ENCODE measurements at regions not wholly inside any gene's neighbourhood (a gene's known extent, or its start where the extent isn't known, plus 50 kb on each side); places are given as distances from the start of the nearest gene placed in this dataset.
"Not testable (repeated sequence)": the region's sequence is repeated elsewhere in the genome, so short reads cannot be mapped to it uniquely, and the experiment has no call there.

DNA sequence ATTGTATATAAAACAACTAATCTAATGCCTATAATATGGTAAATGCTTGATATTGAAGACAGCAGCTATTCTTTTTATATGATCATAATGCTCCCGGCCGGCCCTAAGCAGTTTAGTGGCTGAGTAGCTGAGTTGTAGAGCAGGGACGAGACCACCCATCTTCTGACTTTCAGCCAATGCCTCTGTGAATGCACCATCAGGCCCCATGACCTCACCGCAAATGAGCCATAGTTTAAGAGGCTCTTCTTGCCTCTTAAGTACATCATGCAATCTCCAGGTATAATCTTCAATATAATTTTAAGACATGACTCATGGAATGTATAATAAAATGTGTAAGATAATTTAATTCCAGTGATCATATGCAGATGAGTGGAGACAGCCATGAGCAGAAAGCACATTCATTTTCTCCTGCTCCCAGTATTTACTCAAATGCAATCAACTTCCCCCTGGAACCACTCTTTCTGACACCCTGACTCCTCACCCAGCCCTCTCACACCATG is 78.9 kb upstream of the SNX9 start:
- Histone ChIP-seq H3K4me3 (no peak overlapping the region), H3K4me1 (peaks cover 0 to 14% (median 3%) of the 10 kb centered on the region in 10 experiments; a peak in 6 of 20 replicates), H3K27me3 (no peaks in the 10 kb centered on the region), H3K4me2 (no peak overlapping the region), H4K20me1 (no peaks in the 10 kb centered on the region), H3K9ac (no peak overlapping the region), H3K9me3 (replicated peaks in 1 of 11) (peaks cover 0 to 15% (median 10%) of the 10 kb centered on the region in 11 experiments; a peak in 11 of 22 replicates), H3K36me3 (no peaks in the 10 kb centered on the region), H3K27ac (no peak overlapping the region)
- no peak for TF ChIP-seq Cebpa-rat (IDR thresholded peaks at IDR 0.05)

DNA sequence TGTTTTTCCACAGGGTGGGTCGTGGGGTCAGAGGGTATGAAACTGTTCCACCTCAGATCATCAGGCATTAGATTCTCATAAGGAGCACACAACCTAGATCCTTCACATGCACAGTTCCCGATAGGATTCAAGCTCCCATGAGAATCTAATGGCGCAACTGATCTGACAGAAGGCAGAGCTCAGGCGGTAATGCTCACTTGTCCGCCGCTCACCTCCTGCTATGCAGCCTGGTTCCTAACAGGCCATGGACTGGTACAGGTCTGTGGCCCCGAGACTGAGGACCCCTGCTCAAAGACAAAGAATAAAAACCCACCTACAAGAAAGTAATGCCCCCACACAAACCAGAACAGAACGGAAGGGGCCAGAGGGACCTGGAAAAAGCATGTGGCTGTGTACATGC is 76.1 kb upstream of the SNX9 start:
- Histone ChIP-seq H3K27ac (no peak overlapping the region), H3K9me3 (replicated peaks in 1 of 11) (peaks cover 20 to 39% (median 31%) of the 10 kb centered on the region in 11 experiments), H3K4me1 (peaks cover 0 to 12% (median under 1%) of the 10 kb centered on the region in 10 experiments; a peak in 6 of 20 replicates), H3K4me2 (no peak overlapping the region), H4K20me1 (no peaks in the 10 kb centered on the region), H3K36me3 (no peaks in the 10 kb centered on the region), H3K4me3 (no peak overlapping the region), H3K9ac (no peak overlapping the region), H3K27me3 (no peaks in the 10 kb centered on the region)
- no peak for TF ChIP-seq Cebpa-rat (IDR thresholded peaks at IDR 0.05)

DNA sequence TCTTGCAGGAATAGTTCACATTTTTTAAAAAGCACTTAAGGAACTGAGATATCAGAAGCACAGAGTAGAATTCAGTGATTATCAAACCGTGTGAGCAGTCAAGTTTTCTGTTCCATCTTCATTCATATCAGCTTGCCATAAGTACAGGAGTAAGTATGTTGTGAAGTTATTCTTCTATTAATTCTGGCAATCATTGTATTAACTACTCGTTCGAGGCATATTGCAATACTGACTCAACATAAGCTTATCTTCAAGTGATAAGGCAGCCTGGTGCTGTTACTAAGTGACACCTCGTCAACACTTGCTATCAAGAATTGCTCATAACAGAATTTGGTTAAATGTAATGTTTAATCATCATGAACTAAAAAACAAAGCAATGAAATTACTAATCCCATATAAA is 75.7 kb upstream of the SNX9 start:
- no peak for TF ChIP-seq Cebpa-rat (IDR thresholded peaks at IDR 0.05)
- H3K4me3 ChIP-seq: no peak overlapping the region
- peaks cover 0 to 8% (median 0%) of the 10 kb centered on the region in 10 experiments; a peak in 2 of 20 replicates for H3K4me1 ChIP-seq
- H3K4me2 ChIP-seq: no peak overlapping the region
- H3K27ac ChIP-seq: no peak overlapping the region
- no peaks in the 10 kb centered on the region for H3K27me3 ChIP-seq
- H4K20me1 ChIP-seq: no peaks in the 10 kb centered on the region
- H3K36me3 ChIP-seq: no peaks in the 10 kb centered on the region
- peaks cover 25 to 43% (median 35%) of the 10 kb centered on the region in 11 experiments for H3K9me3 ChIP-seq (replicated peaks in 1 of 11)
- H3K9ac ChIP-seq: no peak overlapping the region

DNA sequence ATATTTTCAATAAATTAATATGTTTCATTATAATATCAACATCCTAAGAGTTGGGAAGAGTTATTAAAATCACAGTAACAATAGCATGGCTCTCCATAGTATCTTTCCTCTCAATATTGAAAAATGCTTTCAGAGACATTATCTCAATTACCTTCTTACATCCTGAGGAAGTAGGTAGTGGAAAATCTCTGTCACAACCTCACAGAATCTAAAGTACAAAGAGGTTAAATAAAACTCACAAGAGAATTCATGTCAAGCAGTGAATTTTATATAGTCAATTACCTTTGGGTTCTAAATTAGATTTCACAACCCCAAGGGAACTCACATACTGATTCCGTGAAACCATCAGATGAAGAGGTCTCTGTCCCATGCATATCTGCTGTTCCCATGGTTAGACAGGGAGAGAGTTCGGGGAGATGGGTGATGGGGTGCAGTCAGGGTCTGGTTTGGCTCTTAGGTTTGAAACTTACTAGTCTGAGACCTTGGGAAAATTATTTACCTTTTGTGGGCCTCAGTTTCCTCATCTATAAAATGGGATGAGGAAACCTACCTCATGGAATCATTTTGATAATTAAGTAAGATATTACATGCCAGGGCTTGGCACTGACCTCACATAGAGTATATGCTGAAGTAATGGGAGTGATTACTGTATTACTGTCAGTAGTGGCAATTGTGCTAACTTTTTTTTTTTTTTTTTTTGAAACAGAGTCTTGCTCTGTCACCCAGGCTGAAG is 74.0 kb upstream of the SNX9 start:
- Histone ChIP-seq H3K27ac (no peak overlapping the region), H3K27me3 (no peaks in the 10 kb centered on the region), H3K4me1 (peaks cover 0 to 8% (median 0%) of the 10 kb centered on the region in 10 experiments; a peak in 2 of 20 replicates), H3K9ac (no peak overlapping the region), H3K36me3 (no peaks in the 10 kb centered on the region), H3K4me2 (peak overlapping the region in 3 of 11 experiments; percentile 13 to 37 (median 14); a peak in 1 of 22 replicates), H4K20me1 (no peaks in the 10 kb centered on the region), H3K4me3 (no peak overlapping the region), H3K9me3 (replicated peaks in 1 of 11) (peaks cover 36 to 58% (median 51%) of the 10 kb centered on the region in 11 experiments)
- no peak for TF ChIP-seq Cebpa-rat (IDR thresholded peaks at IDR 0.05)

GRCh38 chr6:157750973-157751372 is 72.1 kb upstream of the SNX9 start:
- H3K27ac ChIP-seq, H4K20me1 ChIP-seq, H3K9ac ChIP-seq, H3K4me3 ChIP-seq, H3K27me3 ChIP-seq, H3K36me3 ChIP-seq: not testable (repeated sequence)
- Histone ChIP-seq H3K4me2 (peak overlapping the region in 2 of 11 experiments; percentile 10 to 17; a peak in 1 of 22 replicates), H3K4me1 (peaks cover 0 to 13% (median 0%) of the 10 kb centered on the region in 10 experiments; a peak in 3 of 20 replicates), H3K9me3 (replicated peaks in 1 of 11) (peaks cover 36 to 66% (median 55%) of the 10 kb centered on the region in 11 experiments)

DNA sequence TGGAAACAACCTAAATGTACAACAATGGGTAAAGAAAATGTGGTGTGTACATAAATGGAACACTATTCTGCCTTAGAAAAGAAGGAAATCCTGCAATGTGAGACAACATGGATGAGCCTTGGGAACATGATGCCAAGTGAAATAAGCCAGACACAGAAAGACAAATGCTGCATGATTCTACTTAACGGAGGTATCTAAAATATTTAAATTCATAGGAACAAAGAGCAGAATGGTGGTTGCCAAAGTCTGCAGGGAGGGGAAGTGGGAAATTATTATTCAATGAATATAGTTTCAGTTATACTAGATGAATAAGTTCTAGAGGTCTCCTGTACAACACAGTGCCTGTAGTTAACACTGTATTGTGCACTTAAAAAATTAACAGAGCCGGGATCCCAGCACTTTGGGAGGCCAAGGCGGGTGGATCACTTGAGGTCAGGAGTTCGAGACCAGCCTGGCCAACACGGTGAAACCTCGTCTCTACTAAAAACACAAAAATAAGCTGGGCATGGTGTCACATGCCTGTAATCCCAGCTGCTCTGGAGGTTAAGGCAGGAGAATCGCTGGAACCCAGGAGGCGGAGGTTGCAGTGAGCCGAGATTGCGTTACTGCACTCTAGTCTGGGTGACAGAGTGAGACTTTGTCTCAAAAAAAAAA is 71.4 kb upstream of the SNX9 start:
- Histone ChIP-seq H3K4me1 (peaks cover 0 to 19% (median under 1%) of the 10 kb centered on the region in 10 experiments; a peak in 8 of 20 replicates), H3K27me3 (no peaks in the 10 kb centered on the region), H3K9ac (no peak overlapping the region), H4K20me1 (no peaks in the 10 kb centered on the region), H3K4me3 (no peak overlapping the region), H3K9me3 (replicated peaks in 1 of 11) (peaks cover 36 to 62% (median 54%) of the 10 kb centered on the region in 11 experiments), H3K27ac (no peak overlapping the region), H3K36me3 (no peaks in the 10 kb centered on the region), H3K4me2 (no peak overlapping the region)
- no peak for TF ChIP-seq Cebpa-rat (IDR thresholded peaks at IDR 0.05)

GRCh38 chr6:157752879-157753278 is 70.2 kb upstream of the SNX9 start:
- H3K4me1 ChIP-seq: peaks cover 0 to 28% (median 11%) of the 10 kb centered on the region in 10 experiments; a peak in 13 of 20 replicates
- H3K27me3 ChIP-seq, H3K36me3 ChIP-seq, H3K4me3 ChIP-seq, H3K9ac ChIP-seq, H3K27ac ChIP-seq, H4K20me1 ChIP-seq, H3K4me2 ChIP-seq: not testable (repeated sequence)
- peaks cover 36 to 57% (median 50%) of the 10 kb centered on the region in 11 experiments for H3K9me3 ChIP-seq (replicated peaks in 1 of 11)

GRCh38 chr6:157753291-157753690 is 69.8 kb upstream of the SNX9 start:
- Histone ChIP-seq H3K36me3 (no peaks in the 10 kb centered on the region), H3K4me2 (no peak overlapping the region), H3K9ac (no peak overlapping the region), H3K9me3 (replicated peaks in 1 of 11) (peaks cover 36 to 57% (median 50%) of the 10 kb centered on the region in 11 experiments), H4K20me1 (no peaks in the 10 kb centered on the region), H3K27me3 (no peaks in the 10 kb centered on the region), H3K4me3 (no peak overlapping the region), H3K4me1 (peaks cover 0 to 28% (median 12%) of the 10 kb centered on the region in 10 experiments; a peak in 13 of 20 replicates), H3K27ac (no peak overlapping the region)
- TF ChIP-seq Cebpa-rat (IDR thresholded peaks at IDR 0.05): no peak

- H3K27ac ChIP-seq, H3K4me3 ChIP-seq, H3K4me2 ChIP-seq, H3K9ac ChIP-seq, H3K27me3 ChIP-seq, H4K20me1 ChIP-seq, H3K36me3 ChIP-seq: not testable (repeated sequence)
- Histone ChIP-seq H3K4me1 (peaks cover 0 to 26% (median 12%) of the 10 kb centered on the region in 10 experiments; a peak in 13 of 20 replicates), H3K9me3 (replicated peaks in 1 of 11) (peaks cover 36 to 57% (median 50%) of the 10 kb centered on the region in 11 experiments)
These were observed 69.2 kb upstream of the SNX9 start for GRCh38 chr6:157753801-157754200.

Measured in BLaER1 treated with 17β-estradiol and CSF1 and Interleukin-3, amounts not matched to agents 10 nM and 100 nM (cell line).